Adrenal gland (tissue), 9 donors: ENCODE measurements at regions not wholly inside any gene's neighbourhood (a gene's known extent, or its start where the extent isn't known, plus 50 kb on each side); places are given as distances from the start of the nearest gene placed in this dataset.

Experiments used
- DNase-seq, 7 donors: peaks; one replicate each; pipeline ENCODE4 v3.0.0-alpha.2; 2019 to 2020
- H3K27ac ChIP-seq, 5 donors: fragments of 200-600 bp; sonication (generic) in 4 of 5; 1 replicate in 3 of 5; 2 replicates in 2 of 5; pipeline versions ENCODE4 v1.5.1 to v1.8.0; 2016 to 2020; ENCODE audit warnings: mild to moderate bottlenecking in 1 of 5
- H3K27me3 ChIP-seq: fragments of 200-600 bp; 2 replicates; pipeline ENCODE4 v1.8.0; 2021
- H3K36me3 ChIP-seq, 2 donors: fragments of 200-600 bp; replicated peaks in 1 of 2; 1 replicate in 1 of 2; 2 replicates in 1 of 2; pipeline versions ENCODE4 v1.5.1 to v1.8.0; 2018 to 2022
- H3K4me1 ChIP-seq, 2 donors: fragments of 200-600 bp; replicated peaks in 1 of 2; 1 replicate in 1 of 2; 2 replicates in 1 of 2; pipeline versions ENCODE4 v1.5.1 to v1.8.0; 2018 to 2021
- H3K4me3 ChIP-seq, 4 donors: fragments of 200-600 bp; sonication (generic) in 3 of 4; one replicate each; pipeline ENCODE4 v1.5.1; 2016 to 2018
- H3K9me3 ChIP-seq, 3 donors: fragments of 200-600 bp; sonication (generic) in 1 of 3; replicated peaks in 1 of 3; 1 replicate in 2 of 3; 2 replicates in 1 of 3; pipeline versions ENCODE4 v1.5.1 to v1.8.0; 2016 to 2021
- POLR2A ChIP-seq, 2 donors: fragments of 450-650 bp; IDR thresholded peaks; one replicate each; pipeline ENCODE4 v1.6.1; 2017; ENCODE audit warnings: antibody characterized with exemption in 2 of 2, mild to moderate bottlenecking in 2 of 2, moderate library complexity in 1 of 2
- WGBS, 4 donors: extraction: QIAGEN DNeasy Blood & Tissue Kit in 2 of 4; methylation state at CpG; one replicate each; pipeline versions ENCODE4 v1.1.5 to v1.1.7; 2013 to 2017; 5-methylcytosine and 5-hydroxymethylcytosine counted together
- intact Hi-C, 2 donors: fragments of 100-400 bp; cut with DNase I; formaldehyde crosslinking; loops; one replicate each; pipeline versions ENCODE4 v1.14.1 to v1.15.0; 2022 to 2023
- TF ChIP-seq, protein P1 (sequence below), 6 experiments: fragments of 450-650 bp in 4 of 6; fragments of 200-600 bp in 2 of 6; sonication (generic) in 1 of 6; IDR thresholded peaks; 1 replicate in 5 of 6; 2 replicates in 1 of 6; pipeline versions ENCODE4 v1.5.1 to v1.8.0; 2016 to 2021; ENCODE audit warnings: antibody characterized with exemption in 6 of 6, mild to moderate bottlenecking in 2 of 6, moderate library complexity in 1 of 6
- donor health status: healthy with polysubstance abuse.
- donor health status: Bipolar disorder and iron deficiency.
- donor health status: DM: yes; HTN: yes; CAD: no.
- donor health status: DM: no; HTN: no; CAD: no.
- donor health status: DM: no; HTN: no; CAD: no.

DNA sequence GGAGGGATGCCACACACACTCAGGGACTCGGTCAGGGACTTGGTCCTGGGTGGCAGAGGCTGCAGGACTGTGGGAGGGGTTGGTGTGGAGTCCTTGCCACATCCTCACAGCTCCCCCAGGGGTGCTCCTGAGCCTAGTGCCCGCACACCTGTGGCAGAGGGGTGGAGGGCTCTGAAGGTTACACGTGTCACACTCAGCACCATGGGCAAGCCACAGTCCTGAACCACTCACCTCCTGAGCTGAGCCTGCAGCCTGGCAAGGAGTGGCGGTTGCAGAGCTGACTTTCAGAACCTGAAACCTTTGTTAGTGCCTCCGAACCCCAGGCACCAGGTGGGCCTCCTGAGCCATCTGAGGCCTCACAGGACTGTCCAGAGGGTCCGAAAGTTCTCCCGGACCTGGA, 249.2 kb upstream of the C1orf174 start:
- no peak for DNase-seq
- Histone ChIP-seq H3K4me1 (no peaks in the 10 kb centered on the region), H3K4me3 (no peak overlapping the region), H3K9me3 (no peaks in the 10 kb centered on the region), H3K27me3 (no peaks in the 10 kb centered on the region), H3K27ac (no peak overlapping the region), H3K36me3 (no peaks in the 10 kb centered on the region)
- intact Hi-C loops: no loop called here
- TF ChIP-seq, protein P1, sequence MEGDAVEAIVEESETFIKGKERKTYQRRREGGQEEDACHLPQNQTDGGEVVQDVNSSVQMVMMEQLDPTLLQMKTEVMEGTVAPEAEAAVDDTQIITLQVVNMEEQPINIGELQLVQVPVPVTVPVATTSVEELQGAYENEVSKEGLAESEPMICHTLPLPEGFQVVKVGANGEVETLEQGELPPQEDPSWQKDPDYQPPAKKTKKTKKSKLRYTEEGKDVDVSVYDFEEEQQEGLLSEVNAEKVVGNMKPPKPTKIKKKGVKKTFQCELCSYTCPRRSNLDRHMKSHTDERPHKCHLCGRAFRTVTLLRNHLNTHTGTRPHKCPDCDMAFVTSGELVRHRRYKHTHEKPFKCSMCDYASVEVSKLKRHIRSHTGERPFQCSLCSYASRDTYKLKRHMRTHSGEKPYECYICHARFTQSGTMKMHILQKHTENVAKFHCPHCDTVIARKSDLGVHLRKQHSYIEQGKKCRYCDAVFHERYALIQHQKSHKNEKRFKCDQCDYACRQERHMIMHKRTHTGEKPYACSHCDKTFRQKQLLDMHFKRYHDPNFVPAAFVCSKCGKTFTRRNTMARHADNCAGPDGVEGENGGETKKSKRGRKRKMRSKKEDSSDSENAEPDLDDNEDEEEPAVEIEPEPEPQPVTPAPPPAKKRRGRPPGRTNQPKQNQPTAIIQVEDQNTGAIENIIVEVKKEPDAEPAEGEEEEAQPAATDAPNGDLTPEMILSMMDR (IDR thresholded peaks at IDR 0.05): no peak
- TF ChIP-seq POLR2A (IDR thresholded peaks at IDR 0.05): no peak
- 64 to 83% (median 79%) methylated on average over 2 to 7 of the region's 7 CpGs for WGBS, 4 donors

DNA sequence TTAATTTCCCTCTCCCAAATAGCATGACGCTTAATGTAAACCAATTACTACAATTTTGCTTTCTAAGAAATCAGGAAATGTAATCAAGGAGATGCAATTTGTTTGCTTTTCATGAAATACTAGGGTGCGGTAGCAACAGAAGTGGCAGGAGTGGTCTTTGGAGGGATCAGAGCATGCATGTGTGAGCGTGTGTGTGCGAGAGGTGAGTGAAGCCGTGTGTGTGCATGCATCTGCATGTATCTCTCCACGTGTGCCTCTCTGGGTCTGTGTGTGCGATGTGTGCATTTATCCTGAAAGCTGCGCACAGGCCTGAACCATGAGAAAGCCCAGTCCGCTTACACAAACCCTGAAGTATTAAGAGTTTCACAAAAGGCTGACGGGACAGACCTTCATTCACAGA, 249.8 kb upstream of the C1orf174 start:
- no peaks in the 10 kb centered on the region for H3K27me3 ChIP-seq
- H3K4me3 ChIP-seq: no peak overlapping the region
- TF ChIP-seq POLR2A (IDR thresholded peaks at IDR 0.05): no peak
- WGBS, 4 donors: 70 to 75% (median 73%) methylated on average over 10 of the region's 10 CpGs
- no peak overlapping the region for H3K27ac ChIP-seq
- intact Hi-C loops: no loop called here
- no peak for DNase-seq
- H3K36me3 ChIP-seq: no peaks in the 10 kb centered on the region
- H3K9me3 ChIP-seq: no peaks in the 10 kb centered on the region
- no peaks in the 10 kb centered on the region for H3K4me1 ChIP-seq

DNA sequence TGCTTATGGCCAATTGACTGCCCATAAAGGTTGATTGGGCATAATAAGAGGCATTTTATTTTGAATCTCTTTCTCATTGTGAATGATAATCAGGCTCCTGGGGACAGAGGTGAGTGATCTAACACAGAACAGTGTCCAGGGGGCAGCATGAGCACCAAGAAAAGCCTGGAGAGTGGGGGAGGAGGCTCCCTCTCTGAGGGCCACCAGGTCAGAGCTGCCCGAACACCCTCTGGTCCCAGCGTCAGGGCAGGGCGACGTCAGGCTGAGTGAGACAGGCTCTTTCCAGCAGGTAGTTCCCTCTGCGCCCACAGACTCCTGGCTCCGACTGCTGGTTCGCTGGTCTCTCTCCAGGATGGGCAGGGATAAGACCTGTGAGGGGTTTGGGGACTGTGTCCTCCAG, 250.2 kb upstream of the C1orf174 start:
- no peaks in the 10 kb centered on the region for H3K9me3 ChIP-seq
- H3K27ac ChIP-seq: no peak overlapping the region
- H3K4me3 ChIP-seq: no peak overlapping the region
- no peaks in the 10 kb centered on the region for H3K36me3 ChIP-seq
- 44 to 69% (median 54%) methylated on average over 3 to 7 of the region's 7 CpGs for WGBS, 4 donors
- TF ChIP-seq, protein P1 (IDR thresholded peaks at IDR 0.05): no peak
- TF ChIP-seq POLR2A (IDR thresholded peaks at IDR 0.05): no peak
- intact Hi-C loops: no loop called here
- no peaks in the 10 kb centered on the region for H3K4me1 ChIP-seq
- DNase-seq: no peak
- no peaks in the 10 kb centered on the region for H3K27me3 ChIP-seq

DNA sequence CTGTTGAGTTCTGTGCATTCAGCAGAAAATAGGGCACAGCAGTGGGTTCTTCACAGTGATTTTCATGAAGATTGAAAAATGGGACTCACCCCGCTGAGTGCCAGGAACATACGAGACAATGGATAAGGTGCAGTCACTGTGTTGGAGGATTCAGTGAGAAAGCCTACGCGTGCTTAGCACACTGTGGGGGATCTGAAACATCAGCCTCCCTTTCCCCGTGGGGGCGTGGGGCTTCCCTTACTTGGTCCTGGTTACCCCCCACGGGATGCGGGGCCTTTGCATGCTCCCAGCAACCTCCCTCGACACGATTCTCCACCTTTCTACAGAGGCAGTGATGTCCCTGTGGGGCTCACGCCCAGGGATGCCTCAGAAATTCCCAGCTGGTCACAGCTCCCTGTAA, 252.2 kb upstream of the C1orf174 start:
- Histone ChIP-seq H3K36me3 (no peaks in the 10 kb centered on the region), H3K27ac (no peak overlapping the region), H3K4me3 (no peak overlapping the region), H3K4me1 (no peaks in the 10 kb centered on the region), H3K27me3 (no peaks in the 10 kb centered on the region), H3K9me3 (no peaks in the 10 kb centered on the region)
- 68 to 82% (median 76%) methylated on average over 11 of the region's 11 CpGs for WGBS, 4 donors
- no peak for DNase-seq
- TF ChIP-seq, protein P1 (IDR thresholded peaks at IDR 0.05): no peak
- TF ChIP-seq POLR2A (IDR thresholded peaks at IDR 0.05): no peak
- intact Hi-C loops: no loop called here

- no peak for TF ChIP-seq POLR2A (IDR thresholded peaks at IDR 0.05)
- TF ChIP-seq, protein P1 (IDR thresholded peaks at IDR 0.05): no peak
- H3K27ac ChIP-seq: no peak overlapping the region
- no peaks in the 10 kb centered on the region for H3K4me1 ChIP-seq
- H3K9me3 ChIP-seq: no peaks in the 10 kb centered on the region
- H3K36me3 ChIP-seq: no peaks in the 10 kb centered on the region
- no peaks in the 10 kb centered on the region for H3K27me3 ChIP-seq
- H3K4me3 ChIP-seq: no peak overlapping the region
- WGBS, 4 donors: 79 to 93% (median 86%) methylated on average over 3 to 5 of the region's 5 CpGs
- DNase-seq: no peak
- intact Hi-C loops: no loop called here
Measured at GRCh38 chr1:4153571-4153970, 253.5 kb upstream of the C1orf174 start.
